MM.1S (cell line): ENCODE measurements at regions not wholly inside any gene's neighbourhood (a gene's known extent, or its start where the extent isn't known, plus 50 kb on each side); places are given as distances from the start of the nearest gene placed in this dataset.

Experiments used
- DNase-seq: peaks from one replicate; pipeline ENCODE4 v3.0.0-alpha.2; 2015
- H2AFZ ChIP-seq: fragments of 300-600 bp; sonication (generic); 2 replicates; pipeline ENCODE4 v1.6.0; 2016; ENCODE audit warnings: antibody characterized with exemption, low read length
- H3F3A ChIP-seq: fragments of 300-600 bp; sonication (generic); 2 replicates; pipeline ENCODE4 v1.6.1; 2016; ENCODE audit warnings: mild to moderate bottlenecking, antibody characterized with exemption, low read length, moderate library complexity, mixed read lengths; ENCODE audit not compliant: insufficient read depth
- H3K27ac ChIP-seq: fragments of 300-600 bp; sonication (generic); 2 replicates; pipeline ENCODE4 v1.5.1; 2016; ENCODE audit warnings: mild to moderate bottlenecking, low read length
- H3K27me3 ChIP-seq: fragments of 300-600 bp; sonication (generic); replicated peaks from 2 replicates; pipeline ENCODE4 v1.6.0; 2016; ENCODE audit warnings: low read length; ENCODE audit not compliant: insufficient read depth
- H3K36me3 ChIP-seq: fragments of 300-600 bp; sonication (generic); replicated peaks from 2 replicates; pipeline ENCODE4 v1.6.1; 2016; ENCODE audit warnings: mild to moderate bottlenecking, low read length, mixed read lengths; ENCODE audit not compliant: insufficient read depth
- H3K4me1 ChIP-seq: fragments of 300-600 bp; sonication (generic); 2 replicates; pipeline ENCODE4 v1.6.1; 2016; ENCODE audit warnings: low read length, mixed read lengths
- H3K4me2 ChIP-seq: fragments of 300-600 bp; sonication (generic); 2 replicates; pipeline ENCODE4 v1.6.0; 2016; ENCODE audit warnings: low read depth, low read length
- H3K4me3 ChIP-seq: fragments of 300-600 bp; sonication (generic); 2 replicates; pipeline ENCODE4 v1.5.1; 2016; ENCODE audit warnings: low read length, mixed read lengths
- H3K79me2 ChIP-seq: fragments of 300-600 bp; sonication (generic); 2 replicates; pipeline ENCODE4 v1.6.1; 2016; ENCODE audit warnings: mixed run types, low read length, mixed read lengths
- H3K9ac ChIP-seq: fragments of 300-600 bp; sonication (generic); 2 replicates; pipeline ENCODE4 v1.6.1; 2016; ENCODE audit warnings: low read length, mixed read lengths
- H3K9me2 ChIP-seq: fragments of 300-600 bp; sonication (generic); replicated peaks from 2 replicates; pipeline ENCODE4 v1.6.1; 2016; ENCODE audit warnings: mild to moderate bottlenecking, low read length, mixed read lengths; ENCODE audit not compliant: insufficient read depth
- H3K9me3 ChIP-seq: fragments of 300-600 bp; sonication (generic); replicated peaks from 2 replicates; pipeline ENCODE4 v1.6.1; 2016; ENCODE audit warnings: mild to moderate bottlenecking, low read length, mixed read lengths; ENCODE audit not compliant: insufficient read depth
- H4K20me1 ChIP-seq: fragments of 300-600 bp; sonication (generic); 2 replicates; pipeline ENCODE4 v1.6.1; 2016; ENCODE audit warnings: mild to moderate bottlenecking, low read length, moderate library complexity, mixed read lengths; ENCODE audit not compliant: insufficient read depth
- CTCF ChIP-seq: fragments of 300-600 bp; sonication (generic); IDR thresholded peaks from 2 replicates; pipeline ENCODE4 v1.5.1; 2016; ENCODE audit warnings: antibody characterized with exemption, low read length, mixed read lengths
- EZH2 ChIP-seq: fragments of 300-600 bp; sonication (generic); optimal IDR thresholded peaks from 2 replicates; pipeline ENCODE3; 2017; ENCODE audit warnings: low read depth, mild to moderate bottlenecking, antibody characterized with exemption, low read length, mixed read lengths
- EZH2phosphoT487 ChIP-seq: fragments of 300-600 bp; sonication (generic); IDR thresholded peaks from 2 replicates; pipeline ENCODE4 v1.6.1; 2018; ENCODE audit warnings: antibody characterized with exemption, low read length

DNA sequence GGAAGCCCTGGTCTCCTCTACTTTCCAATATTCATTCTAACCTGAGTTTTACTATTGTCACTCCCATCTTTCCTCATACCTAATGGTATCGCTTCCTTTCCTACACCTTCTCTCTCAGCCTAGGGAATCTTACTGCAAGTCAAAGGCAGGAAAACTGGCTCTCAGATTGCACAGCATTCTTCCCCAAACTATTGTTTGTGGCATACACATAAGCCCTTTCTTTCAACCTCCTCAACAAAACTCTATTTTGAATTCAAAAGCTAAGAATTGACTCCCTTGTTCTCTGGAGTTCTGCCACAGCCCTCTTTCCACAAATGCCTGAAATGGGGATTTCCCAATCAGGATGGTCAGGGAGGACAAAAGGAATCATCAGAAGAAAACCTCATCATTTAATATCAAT is 181.5 kb downstream of the FAM76B start:
- H3K9me2 ChIP-seq, result no peaks in the 10 kb centered on the region
- H3K36me3 ChIP-seq, result no peaks in the 10 kb centered on the region
- H3K9ac ChIP-seq, result no peak overlapping the region
- no peak overlapping the region for H3K4me2 ChIP-seq
- H3K27ac ChIP-seq, result no peak overlapping the region
- no peak for DNase-seq
- no peaks in the 10 kb centered on the region for H3K27me3 ChIP-seq
- H3K79me2 ChIP-seq, result no peaks in the 10 kb centered on the region
- no peaks in the 10 kb centered on the region for H3K4me1 ChIP-seq
- no peaks in the 10 kb centered on the region for H4K20me1 ChIP-seq
- H3F3A ChIP-seq, result no peaks in the 10 kb centered on the region
- H3K4me3 ChIP-seq, result no peak overlapping the region
- no peaks in the 10 kb centered on the region for H3K9me3 ChIP-seq
- no peak for TF ChIP-seq EZH2
- TF ChIP-seq CTCF, result no peak
- TF ChIP-seq EZH2phosphoT487, result no peak
- no peak overlapping the region for H2AFZ ChIP-seq

GRCh38 chr11:95606824-95607223 is 182.8 kb downstream of the FAM76B start:
- H2AFZ ChIP-seq, result no peak overlapping the region
- H3K36me3 ChIP-seq, result no peaks in the 10 kb centered on the region
- H3K9me2 ChIP-seq, result no peaks in the 10 kb centered on the region
- no peak overlapping the region for H3K4me3 ChIP-seq
- H3K27me3 ChIP-seq, result no peaks in the 10 kb centered on the region
- no peaks in the 10 kb centered on the region for H3F3A ChIP-seq
- DNase-seq, result no peak
- H3K4me1 ChIP-seq, result no peaks in the 10 kb centered on the region
- no peaks in the 10 kb centered on the region for H4K20me1 ChIP-seq
- H3K27ac ChIP-seq, result no peak overlapping the region
- H3K79me2 ChIP-seq, result no peaks in the 10 kb centered on the region
- H3K9me3 ChIP-seq, result no peaks in the 10 kb centered on the region
- TF ChIP-seq EZH2 (no peak), EZH2phosphoT487 (no peak), CTCF (no peak)
- no peak overlapping the region for H3K9ac ChIP-seq
- H3K4me2 ChIP-seq, result no peak overlapping the region

DNA sequence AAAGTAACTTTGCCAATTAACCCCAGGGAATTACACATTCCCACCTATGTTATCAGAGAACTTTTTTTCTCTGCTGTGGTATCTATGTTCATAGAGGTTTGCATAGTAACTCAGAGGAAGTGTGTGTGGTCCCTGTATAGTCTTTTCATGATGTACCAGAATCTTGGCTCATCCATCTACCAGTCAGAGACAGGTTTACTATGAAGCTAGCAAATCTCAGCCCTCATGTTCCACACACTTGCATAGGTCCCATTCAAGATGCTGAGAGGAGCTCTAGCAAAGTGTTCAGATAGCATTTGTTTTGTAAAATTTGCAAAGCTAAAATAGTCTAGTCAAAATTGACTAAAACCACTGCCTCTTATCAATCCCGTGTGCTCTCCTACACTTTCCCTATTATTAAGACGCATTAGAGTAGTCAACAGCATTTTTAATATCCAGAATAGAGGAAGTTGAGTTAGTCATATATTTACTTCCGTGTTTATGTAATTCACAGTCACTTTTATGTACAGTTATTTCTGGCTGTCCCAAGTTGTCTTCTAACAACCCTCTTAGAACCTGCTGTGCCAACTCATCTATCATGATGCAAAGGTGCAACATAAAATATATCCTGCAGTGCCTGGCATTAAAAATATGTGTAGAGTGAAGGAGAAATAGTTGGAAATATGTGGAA is 184.2 kb downstream of the FAM76B start:
- no peak overlapping the region for H3K4me3 ChIP-seq
- H3K79me2 ChIP-seq, result no peaks in the 10 kb centered on the region
- no peaks in the 10 kb centered on the region for H3K36me3 ChIP-seq
- no peaks in the 10 kb centered on the region for H3K27me3 ChIP-seq
- TF ChIP-seq CTCF (no peak), EZH2phosphoT487 (no peak), EZH2 (no peak)
- H3K4me1 ChIP-seq, result no peaks in the 10 kb centered on the region
- H3K4me2 ChIP-seq, result no peak overlapping the region
- H3K9me2 ChIP-seq, result no peaks in the 10 kb centered on the region
- no peak overlapping the region for H3K27ac ChIP-seq
- no peaks in the 10 kb centered on the region for H3F3A ChIP-seq
- DNase-seq, result no peak
- H3K9me3 ChIP-seq, result no peaks in the 10 kb centered on the region
- no peak overlapping the region for H3K9ac ChIP-seq
- H2AFZ ChIP-seq, result no peak overlapping the region
- no peaks in the 10 kb centered on the region for H4K20me1 ChIP-seq
